ENCODE measurements at regions not wholly inside any gene's neighbourhood (a gene's known extent, or its start where the extent isn't known, plus 50 kb on each side); places are given as distances from the start of the nearest gene placed in this dataset.
A peak's percentile ranks its signal among the peaks of the same experiment; 100 is the strongest.

DNA sequence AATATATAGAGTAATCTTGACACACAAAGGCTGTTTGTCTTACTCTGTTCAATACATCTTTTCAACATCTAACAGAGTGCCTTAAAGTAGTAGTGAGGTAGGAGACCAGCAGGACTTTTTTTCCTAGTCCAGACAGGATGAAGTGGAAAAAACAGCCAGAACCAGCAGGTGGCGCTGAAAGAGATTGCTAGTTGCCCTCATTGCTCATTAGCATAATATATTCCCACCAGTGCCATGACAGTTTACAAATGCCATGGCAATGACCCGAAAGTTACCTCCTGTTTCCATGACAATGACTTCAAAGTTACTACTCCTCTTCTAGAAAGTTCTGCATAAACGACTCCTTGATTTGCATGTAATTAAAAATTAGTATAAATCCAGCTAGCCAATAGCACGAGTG lies 387.4 kb downstream of the ACTL7B start:
- TF ChIP-seq, protein P1, sequence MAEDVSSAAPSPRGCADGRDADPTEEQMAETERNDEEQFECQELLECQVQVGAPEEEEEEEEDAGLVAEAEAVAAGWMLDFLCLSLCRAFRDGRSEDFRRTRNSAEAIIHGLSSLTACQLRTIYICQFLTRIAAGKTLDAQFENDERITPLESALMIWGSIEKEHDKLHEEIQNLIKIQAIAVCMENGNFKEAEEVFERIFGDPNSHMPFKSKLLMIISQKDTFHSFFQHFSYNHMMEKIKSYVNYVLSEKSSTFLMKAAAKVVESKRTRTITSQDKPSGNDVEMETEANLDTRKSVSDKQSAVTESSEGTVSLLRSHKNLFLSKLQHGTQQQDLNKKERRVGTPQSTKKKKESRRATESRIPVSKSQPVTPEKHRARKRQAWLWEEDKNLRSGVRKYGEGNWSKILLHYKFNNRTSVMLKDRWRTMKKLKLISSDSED (CRISPR knock-in tag; IDR thresholded peaks at IDR 0.05), result no peak
- TF ChIP-seq EZH2 (conservative IDR thresholded peaks at IDR 0.05; ENCODE audit: low read depth, low read length) (no peak), DDIT3 (CRISPR knock-in tag; IDR thresholded peaks at IDR 0.05) (no peak), JUN (CRISPR knock-in tag; IDR thresholded peaks at IDR 0.05) (no peak), POLR2A (IDR thresholded peaks at IDR 0.05; ENCODE audit: insufficient read depth in 1 of 2, low read depth in 2 of 2, low read length in 2 of 2) (no peak), FOXJ3 (CRISPR knock-in tag; IDR thresholded peaks at IDR 0.05; ENCODE audit: borderline replicate concordance) (no peak), HDAC1 (CRISPR knock-in tag; IDR thresholded peaks at IDR 0.05) (no peak), MBD4 (IDR thresholded peaks at IDR 0.05; ENCODE audit: borderline replicate concordance, low read length) (no peak), TRIM24 (CRISPR knock-in tag; IDR thresholded peaks at IDR 0.05) (no peak), ARHGAP35 (CRISPR knock-in tag; IDR thresholded peaks at IDR 0.05; ENCODE audit: borderline replicate concordance) (no peak), RORA (CRISPR knock-in tag; IDR thresholded peaks at IDR 0.05) (no peak), NCOA2 (CRISPR knock-in tag; IDR thresholded peaks at IDR 0.05) (no peak), ZKSCAN8 (CRISPR knock-in tag; IDR thresholded peaks at IDR 0.05; ENCODE audit: borderline replicate concordance) (no peak)
- TF ChIP-seq, protein P2, sequence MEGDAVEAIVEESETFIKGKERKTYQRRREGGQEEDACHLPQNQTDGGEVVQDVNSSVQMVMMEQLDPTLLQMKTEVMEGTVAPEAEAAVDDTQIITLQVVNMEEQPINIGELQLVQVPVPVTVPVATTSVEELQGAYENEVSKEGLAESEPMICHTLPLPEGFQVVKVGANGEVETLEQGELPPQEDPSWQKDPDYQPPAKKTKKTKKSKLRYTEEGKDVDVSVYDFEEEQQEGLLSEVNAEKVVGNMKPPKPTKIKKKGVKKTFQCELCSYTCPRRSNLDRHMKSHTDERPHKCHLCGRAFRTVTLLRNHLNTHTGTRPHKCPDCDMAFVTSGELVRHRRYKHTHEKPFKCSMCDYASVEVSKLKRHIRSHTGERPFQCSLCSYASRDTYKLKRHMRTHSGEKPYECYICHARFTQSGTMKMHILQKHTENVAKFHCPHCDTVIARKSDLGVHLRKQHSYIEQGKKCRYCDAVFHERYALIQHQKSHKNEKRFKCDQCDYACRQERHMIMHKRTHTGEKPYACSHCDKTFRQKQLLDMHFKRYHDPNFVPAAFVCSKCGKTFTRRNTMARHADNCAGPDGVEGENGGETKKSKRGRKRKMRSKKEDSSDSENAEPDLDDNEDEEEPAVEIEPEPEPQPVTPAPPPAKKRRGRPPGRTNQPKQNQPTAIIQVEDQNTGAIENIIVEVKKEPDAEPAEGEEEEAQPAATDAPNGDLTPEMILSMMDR (CRISPR knock-in tag; IDR thresholded peaks at IDR 0.05), result 0 out of 2 replicates have a peak, but pooled peaks have one; percentile 25

All from HepG2 (cell line).